GM13977 (cell line): ENCODE measurements at regions not wholly inside any gene's neighbourhood (a gene's known extent, or its start where the extent isn't known, plus 50 kb on each side); places are given as distances from the start of the nearest gene placed in this dataset.
"Not testable (repeated sequence)": the region's sequence is repeated elsewhere in the genome, so short reads cannot be mapped to it uniquely, and the experiment has no call there.

Experiments
- DNase-seq: peaks from one replicate; pipeline ENCODE4 v3.0.0; 2012; ENCODE audit warnings: low spot score
- CTCF ChIP-seq: IDR thresholded peaks from 2 replicates; pipeline ENCODE4 v1.5.1; 2012; ENCODE audit warnings: mild to moderate bottlenecking, control low read depth; ENCODE audit not compliant: insufficient read depth; ENCODE audit errors: extremely low read depth, missing control alignments
- in situ Hi-C: fragments of 300-500 bp; cut with MboI; formaldehyde crosslinking; loops from one replicate; pipeline ENCODE4 v1.12.0; 2022; ENCODE audit warnings: low sequenced_read_pairs, low pct_unique_long_range_greater_than_20kb, mixed read lengths, inconsistent platforms; ENCODE audit not compliant: unreplicated experiment

GRCh38 chr18:76604108-76604934, 109.3 kb upstream of the ZNF516 start:
- no peak for DNase-seq
- no peak for TF ChIP-seq CTCF
- in situ Hi-C loops: no loop called here

- no peak for DNase-seq
- TF ChIP-seq CTCF: no peak
- in situ Hi-C loops: no loop called here
Measured at GRCh38 chr18:76602191-76602590, 107.1 kb upstream of the ZNF516 start.

GRCh38 chr18:76600076-76600475, 105.0 kb upstream of the ZNF516 start:
- in situ Hi-C loops, DNase-seq: not testable (repeated sequence)

- in situ Hi-C loops: no loop called here
- DNase-seq: no peak
- TF ChIP-seq CTCF: no peak
Measured at GRCh38 chr18:76594966-76595365, 99.9 kb upstream of the ZNF516 start.

- DNase-seq: no peak
Measured at GRCh38 chr18:76593843-76594242, 98.8 kb upstream of the ZNF516 start.

GRCh38 chr18:76592981-76593381, 97.9 kb upstream of the ZNF516 start:
- no peak for DNase-seq
- no peak for TF ChIP-seq CTCF
- in situ Hi-C loops: no loop called here

More at GRCh38 chr18:76593843-76594242, 98.8 kb upstream of the ZNF516 start:
- TF ChIP-seq CTCF: no peak
- in situ Hi-C loops: no loop called here

- in situ Hi-C loops: no loop called here
- no peak for DNase-seq
- TF ChIP-seq CTCF: no peak
Measured at GRCh38 chr18:76592096-76592495, 97.1 kb upstream of the ZNF516 start.
